ENCODE measurements at regions not wholly inside any gene's neighbourhood (a gene's known extent, or its start where the extent isn't known, plus 50 kb on each side); places are given as distances from the start of the nearest gene placed in this dataset.

DNA sequence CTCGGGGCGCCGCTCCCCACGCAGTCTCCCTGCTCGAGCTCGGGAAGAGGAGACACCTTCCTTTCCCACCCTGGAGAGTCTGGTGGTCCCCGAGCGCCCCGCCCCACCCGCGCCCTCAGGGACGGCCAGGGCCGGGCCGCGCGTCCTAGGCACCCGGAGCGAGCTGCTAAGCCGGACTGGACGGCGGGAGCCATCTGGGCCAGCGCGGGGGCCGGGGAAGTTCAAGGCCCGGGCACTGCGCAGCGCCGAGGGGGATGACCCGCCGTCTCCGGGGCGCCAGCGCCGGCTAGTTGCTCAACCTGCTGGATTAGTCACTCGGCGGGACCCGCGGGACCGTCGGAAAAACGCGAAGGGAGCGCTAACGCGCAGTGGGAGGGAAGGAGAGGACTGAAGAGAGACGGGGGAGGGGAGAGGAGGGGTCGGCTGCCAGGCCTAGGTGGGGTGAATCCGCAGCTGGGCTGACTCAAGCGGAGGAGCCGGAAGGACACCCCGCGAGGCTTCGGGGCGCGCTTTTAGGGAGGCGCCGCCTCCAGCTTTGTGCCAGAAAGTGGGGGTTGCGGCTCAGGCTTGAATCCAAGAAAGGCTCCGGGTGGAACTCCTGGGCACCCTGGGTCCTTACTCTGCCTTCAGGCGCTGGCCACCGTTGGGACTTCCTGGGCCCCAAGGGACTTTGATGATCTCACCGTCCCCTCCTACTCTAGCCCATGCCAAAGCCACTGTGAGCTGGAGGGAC, 75.7 kb upstream of the FOXP4 start:
- peak; percentile 77 for DNase-seq (ENCODE audit: low read depth)

DNA sequence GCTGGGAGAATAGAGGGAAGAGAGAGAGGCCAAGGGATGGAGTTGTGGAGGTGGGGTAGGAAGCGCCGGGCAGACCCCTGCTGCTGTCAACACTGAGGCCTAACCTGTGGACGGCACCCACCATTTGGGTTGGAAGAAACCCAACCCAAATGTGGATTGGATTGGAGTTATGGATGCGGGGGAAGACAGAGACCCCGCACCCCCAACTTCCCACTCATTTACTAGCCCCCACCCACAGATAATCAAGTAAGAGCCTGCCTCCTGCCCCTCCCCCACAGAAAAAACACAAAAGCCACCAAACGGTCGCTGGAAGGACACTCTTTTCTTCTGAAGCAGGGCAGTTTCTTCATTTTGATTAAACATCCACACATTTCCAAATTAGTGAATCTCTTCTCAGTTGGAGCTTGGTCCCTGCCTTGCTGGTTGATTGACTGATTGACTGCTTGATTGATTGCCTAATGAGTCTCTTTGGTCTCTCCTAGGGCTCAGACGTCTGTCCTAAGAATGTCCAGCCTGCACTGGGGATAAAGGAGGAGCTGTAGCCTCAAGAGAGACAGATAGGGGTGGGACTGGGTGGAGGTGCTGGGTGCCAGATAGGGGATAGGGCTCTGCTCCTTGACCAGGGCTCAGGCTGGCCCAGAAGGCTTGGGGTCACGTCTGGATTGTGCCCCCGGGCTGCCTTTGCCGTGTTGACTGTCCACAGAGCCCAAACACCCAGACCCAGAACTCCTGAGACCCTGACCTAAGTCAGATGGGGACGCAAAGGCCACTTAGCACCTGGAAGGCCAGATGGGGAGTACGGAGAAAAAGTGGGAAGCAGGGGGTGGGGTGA, 74.9 kb upstream of the FOXP4 start:
- no peak for DNase-seq (ENCODE audit: low read depth)

GRCh38 chr6:41474213-41474933, 71.8 kb upstream of the FOXP4 start:
- DNase-seq (ENCODE audit: low read depth), result no peak

- no peak for DNase-seq (ENCODE audit: low read depth)
Observed at GRCh38 chr6:41475164-41475563, 71.0 kb upstream of the FOXP4 start.

GRCh38 chr6:41475737-41476357, 70.3 kb upstream of the FOXP4 start:
- DNase-seq (ENCODE audit: low read depth), result no peak

GRCh38 chr6:41476401-41476800, 69.8 kb upstream of the FOXP4 start:
- no peak for DNase-seq (ENCODE audit: low read depth)

DNA sequence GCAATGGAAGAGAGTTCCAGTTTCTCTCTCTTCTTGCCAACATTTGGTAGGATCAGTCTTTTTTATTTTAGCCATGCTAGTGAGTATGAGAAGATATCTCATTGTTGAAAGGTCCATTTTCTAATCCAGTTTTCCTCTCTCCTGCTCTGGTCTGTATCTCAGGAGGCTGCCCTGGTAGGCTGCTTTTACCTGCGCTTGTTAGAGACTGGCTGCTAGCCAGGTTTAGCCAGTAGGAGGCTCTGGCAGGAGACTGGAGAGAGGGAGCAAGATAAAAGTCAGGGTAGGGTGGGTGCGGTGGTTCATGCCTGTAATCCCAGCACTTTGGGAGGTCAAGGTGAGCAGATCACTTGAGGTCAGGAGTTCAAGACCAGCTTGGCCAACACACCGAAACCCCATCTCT, 68.6 kb upstream of the FOXP4 start:
- no peak for DNase-seq (ENCODE audit: low read depth)

DNA sequence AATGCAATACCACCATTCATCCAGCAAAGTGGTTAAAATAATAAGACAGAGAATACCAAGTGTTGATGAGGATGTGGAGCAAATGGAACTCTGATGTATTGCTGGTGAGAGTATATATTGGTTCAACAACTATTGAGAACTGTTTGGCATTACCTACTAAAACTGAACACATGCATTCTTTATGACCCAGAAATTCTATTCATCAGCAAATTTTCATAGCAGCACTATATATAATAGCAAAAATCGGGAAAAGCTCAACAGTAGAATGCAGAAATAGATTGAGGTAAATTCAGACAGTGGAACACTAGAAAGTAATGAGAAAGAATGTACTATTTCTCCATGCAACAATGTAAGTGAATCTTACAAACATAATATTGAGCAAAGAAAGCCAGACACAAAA, 62.2 kb upstream of the FOXP4 start:
- no peak for DNase-seq (ENCODE audit: low read depth)

- DNase-seq (ENCODE audit: low read depth), result no peak
Observed at GRCh38 chr6:41487860-41488432, 58.2 kb upstream of the FOXP4 start.

DNA sequence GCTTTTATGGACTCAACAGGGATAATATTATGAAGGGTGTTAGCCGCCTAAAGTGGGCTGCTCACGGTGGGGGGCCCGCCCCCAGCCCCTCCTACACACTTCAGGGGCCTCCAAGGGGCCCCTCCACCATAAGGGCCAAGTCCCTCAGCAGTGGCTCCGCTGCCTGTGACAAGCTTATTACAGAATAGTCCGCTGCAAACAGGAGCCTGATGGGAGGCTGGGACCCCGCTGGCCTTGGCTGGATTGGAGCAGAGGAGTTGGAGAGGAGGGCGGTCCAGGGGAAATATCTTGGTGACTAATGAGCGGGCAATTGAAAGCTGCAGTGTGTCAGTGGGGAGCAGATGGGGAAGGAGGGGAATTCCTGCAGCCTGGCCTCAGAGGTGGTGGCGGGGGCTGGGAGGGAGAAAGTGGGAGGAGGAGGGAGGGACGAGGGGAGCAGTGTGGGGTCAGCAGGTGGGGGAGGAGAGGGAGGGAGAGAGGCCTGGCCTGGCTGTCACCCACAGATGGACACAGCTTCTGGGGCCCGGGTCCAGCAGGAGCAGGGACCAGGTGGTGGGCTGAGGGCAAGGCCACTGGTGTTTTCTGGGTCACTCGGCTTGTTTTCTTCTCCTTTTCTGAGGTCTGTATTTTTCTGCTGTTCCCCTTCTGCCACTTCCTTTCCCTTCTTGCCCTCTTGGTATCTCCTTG, 57.6 kb upstream of the FOXP4 start:
- DNase-seq (ENCODE audit: low read depth), result peak; percentile 82

DNA sequence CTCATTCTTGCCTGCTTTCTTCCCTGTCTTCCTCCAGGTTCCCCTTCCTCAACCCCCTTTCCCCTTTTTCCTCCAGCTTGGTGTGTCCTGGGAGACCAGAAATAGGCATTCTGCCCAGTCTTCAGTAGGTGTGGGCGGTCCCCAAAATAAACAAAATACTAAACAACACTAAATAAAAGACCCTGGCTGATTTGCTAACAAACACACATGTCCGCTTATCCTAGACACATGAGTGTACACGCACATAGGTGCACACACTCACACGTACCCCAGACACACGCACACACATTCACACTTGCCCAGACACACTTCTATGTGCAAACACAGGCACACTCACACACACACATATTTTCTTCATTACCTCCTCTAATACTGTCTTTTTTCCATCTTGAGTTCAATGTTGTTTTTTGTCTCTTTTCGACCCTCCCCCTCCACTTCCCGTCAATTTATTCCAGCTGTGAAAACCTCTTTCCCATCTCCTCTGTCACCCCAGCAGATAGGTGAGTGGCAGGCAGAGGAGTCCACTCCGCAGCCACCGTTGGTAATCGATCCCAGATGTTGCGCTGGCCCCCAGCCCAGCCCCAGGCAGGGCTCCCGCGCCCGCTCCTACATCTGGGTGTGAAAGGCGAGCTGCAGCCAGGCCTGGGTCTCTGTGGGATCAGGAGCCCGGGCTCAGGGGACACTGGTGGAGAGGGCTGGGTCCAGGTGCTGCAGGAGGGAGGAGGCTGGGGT, 56.9 kb upstream of the FOXP4 start:
- DNase-seq (ENCODE audit: low read depth), result peak; percentile 66

DNA sequence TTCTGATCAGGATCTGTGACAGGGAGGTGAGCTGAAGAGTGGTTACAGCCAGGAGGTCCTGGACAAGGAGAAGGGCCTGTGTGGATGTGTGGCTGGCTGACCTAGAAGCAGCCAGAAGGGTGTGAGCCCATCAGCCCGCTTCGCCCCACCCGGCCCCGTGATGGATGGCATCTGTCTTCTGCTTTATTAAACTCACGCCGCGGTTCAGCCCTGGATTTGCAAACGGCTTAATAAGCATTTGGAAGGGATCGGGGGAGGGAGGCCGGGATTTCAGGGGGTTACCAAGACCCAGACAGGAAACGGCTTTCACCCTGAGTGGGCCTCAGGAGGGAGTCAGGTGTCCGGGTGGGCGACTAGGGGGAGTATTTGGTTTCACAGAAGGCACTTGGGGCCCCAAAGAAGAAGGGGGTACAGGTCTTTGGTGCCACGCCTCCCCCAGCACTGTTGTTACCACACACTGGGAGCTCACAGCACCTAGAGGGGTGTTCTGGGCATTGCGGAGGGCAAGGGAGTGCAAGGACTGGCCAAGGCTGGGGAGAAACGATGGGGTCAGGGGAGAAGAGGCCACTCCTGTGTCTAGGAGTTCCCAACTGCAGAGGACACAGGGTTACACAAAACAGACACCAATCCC, 53.8 kb upstream of the FOXP4 start:
- DNase-seq (ENCODE audit: low read depth), result no peak

GRCh38 chr6:41494212-41495110, 51.7 kb upstream of the FOXP4 start:
- DNase-seq (ENCODE audit: low read depth), result no peak

Measured in RPMI7951 (cell line).